ENCODE measurements at regions not wholly inside any gene's neighbourhood (a gene's known extent, or its start where the extent isn't known, plus 50 kb on each side); places are given as distances from the start of the nearest gene placed in this dataset.
"Not testable (repeated sequence)": the region's sequence is repeated elsewhere in the genome, so short reads cannot be mapped to it uniquely, and the experiment has no call there.

DNA sequence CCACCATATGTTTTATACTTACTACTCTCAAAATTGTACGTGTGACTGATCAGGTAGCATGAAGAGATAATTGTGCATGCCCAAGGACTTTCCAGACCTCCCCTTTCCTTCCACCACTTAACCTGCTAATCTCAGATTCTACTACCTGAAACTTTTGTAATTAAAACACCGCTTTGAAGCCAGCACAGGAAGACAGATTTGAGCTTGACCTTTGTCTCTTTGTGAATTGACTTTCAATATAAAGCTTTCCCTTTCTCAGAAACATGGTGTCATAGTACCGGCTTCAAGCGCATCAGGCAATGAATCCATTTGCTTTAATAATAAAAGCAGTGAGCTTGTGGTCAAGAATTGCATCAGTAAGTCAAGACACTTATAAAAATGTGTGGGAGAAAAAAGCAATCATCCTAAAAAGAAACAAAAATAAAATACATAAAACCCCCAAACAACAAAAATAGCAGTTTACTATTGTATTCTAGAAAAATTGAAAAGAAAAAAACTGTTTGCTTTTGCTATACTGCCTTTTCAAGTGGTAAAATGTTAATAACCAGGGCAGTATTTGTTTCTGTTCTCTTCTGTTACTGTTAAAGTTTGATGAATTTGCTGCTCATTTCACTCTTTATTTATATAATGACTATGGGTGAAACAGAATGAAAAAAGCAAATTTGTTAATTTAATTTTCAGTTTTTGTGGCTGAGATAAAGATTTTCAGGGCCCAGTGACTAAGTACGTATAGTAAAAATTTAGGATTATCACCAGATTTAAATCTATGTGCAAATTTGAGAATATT lies 2075.3 kb downstream of the PCDH9 start:
- TF ChIP-seq Cebpa-rat (IDR thresholded peaks at IDR 0.05) = no peak
- no peak overlapping the region for H3K4me3 ChIP-seq
- no peaks in the 10 kb centered on the region for H4K20me1 ChIP-seq
- H3K9me3 ChIP-seq = peaks cover under 1% of the 10 kb centered on the region
- H3K27me3 ChIP-seq = no peaks in the 10 kb centered on the region
- no peak overlapping the region for H3K27ac ChIP-seq
- H3K4me1 ChIP-seq = peaks cover 12% of the 10 kb centered on the region
- H3K9ac ChIP-seq = no peak overlapping the region
- no peak overlapping the region for H3K4me2 ChIP-seq
- no peaks in the 10 kb centered on the region for H3K36me3 ChIP-seq

DNA sequence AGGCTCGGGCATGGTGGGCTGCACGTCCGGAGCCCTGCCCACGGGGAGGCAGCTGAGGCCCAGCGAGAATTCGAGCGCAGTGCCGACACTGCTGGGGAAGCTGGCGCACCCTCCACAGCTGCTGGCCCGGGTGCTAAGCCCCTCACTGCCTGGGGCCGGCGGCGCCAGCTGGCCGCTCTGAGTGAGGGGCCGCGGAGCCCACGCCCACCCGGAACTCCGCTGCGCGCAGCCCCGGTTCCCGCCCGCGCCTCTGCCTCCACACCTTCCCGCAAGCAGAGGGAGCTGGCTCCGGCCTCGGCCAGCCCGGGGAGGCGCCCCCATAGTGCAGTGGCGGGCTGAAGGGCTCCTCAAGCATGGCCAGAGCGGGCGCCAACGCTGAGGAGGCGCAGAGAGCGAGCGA lies 2080.4 kb downstream of the PCDH9 start:
- Histone ChIP-seq H3K9ac (no peak overlapping the region), H3K4me3 (no peak overlapping the region), H3K27ac (no peak overlapping the region), H4K20me1 (no peaks in the 10 kb centered on the region), H3K4me2 (no peak overlapping the region), H3K36me3 (no peaks in the 10 kb centered on the region), H3K27me3 (no peaks in the 10 kb centered on the region), H3K9me3 (peaks cover 5% of the 10 kb centered on the region), H3K4me1 (peaks cover 12% of the 10 kb centered on the region)
- TF ChIP-seq Cebpa-rat (IDR thresholded peaks at IDR 0.05) = no peak

DNA sequence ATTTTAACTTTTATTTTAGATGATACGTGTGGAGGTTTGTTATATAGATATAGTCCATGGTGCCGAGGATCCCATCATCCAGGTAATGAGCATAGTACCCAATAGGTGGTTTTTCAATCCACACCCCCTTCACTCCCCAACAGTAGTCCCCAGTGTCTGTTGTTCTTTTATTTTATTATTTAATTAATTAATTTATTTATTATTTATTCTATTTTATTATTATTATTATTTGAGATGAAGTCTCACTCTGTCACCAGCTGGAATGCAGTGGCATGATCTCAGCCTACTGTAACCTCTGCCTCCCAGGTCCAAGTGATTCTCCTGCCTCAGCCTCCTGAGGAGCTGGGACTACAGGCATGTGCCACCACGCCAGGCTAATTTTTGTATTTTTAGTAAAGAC lies 2086.2 kb downstream of the PCDH9 start:
- no peak overlapping the region for H3K4me3 ChIP-seq

DNA sequence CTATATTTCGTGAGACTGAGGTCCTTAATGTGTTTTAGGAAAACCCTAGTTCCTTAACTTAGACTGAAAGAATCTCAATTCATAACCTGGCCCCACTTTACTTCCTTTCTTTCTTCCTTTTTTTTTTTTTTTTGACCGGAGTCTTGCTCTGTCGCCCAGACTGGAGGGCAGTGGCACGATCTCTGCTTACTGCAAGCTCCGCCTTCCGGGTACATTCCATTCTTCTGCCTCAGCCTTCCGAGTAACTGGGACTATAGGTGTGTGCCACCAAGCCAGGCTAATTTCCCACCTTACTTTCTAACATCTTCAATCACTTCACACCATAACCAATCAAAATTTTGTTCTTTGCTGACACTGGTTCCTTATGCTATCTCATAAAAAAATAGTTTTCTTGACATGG lies 2097.0 kb downstream of the PCDH9 start:
- no peak overlapping the region for H3K4me3 ChIP-seq

More for the DNA sequence above, 2086.2 kb downstream of the PCDH9 start:
- H3K36me3 ChIP-seq = no peaks in the 10 kb centered on the region
- no peak overlapping the region for H3K9ac ChIP-seq
- H4K20me1 ChIP-seq = no peaks in the 10 kb centered on the region
- no peaks in the 10 kb centered on the region for H3K27me3 ChIP-seq
- no peaks in the 10 kb centered on the region for H3K4me1 ChIP-seq
- TF ChIP-seq Cebpa-rat (IDR thresholded peaks at IDR 0.05) = no peak
- no peaks in the 10 kb centered on the region for H3K9me3 ChIP-seq
- no peak overlapping the region for H3K4me2 ChIP-seq
- H3K27ac ChIP-seq = no peak overlapping the region

DNA sequence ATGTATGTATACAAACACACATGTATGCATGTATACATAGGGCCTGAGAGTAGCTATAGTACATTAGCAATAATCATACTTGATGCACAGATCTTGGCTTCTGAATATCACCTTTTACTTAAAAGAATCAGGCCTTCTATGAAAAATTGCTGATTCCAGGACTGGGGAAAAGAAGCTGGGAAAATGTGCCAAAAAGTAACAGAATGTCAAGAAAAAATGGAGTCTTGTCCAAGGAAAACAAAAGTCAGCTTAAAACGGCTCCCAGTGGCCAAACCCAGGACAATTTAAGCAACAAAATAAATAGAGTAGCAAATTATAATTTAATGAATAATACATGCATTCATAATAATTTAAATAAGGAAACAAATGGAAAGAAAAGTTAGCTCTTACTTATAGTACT lies 2104.9 kb downstream of the PCDH9 start:
- H3K9ac ChIP-seq = no peak overlapping the region
- no peak for TF ChIP-seq Cebpa-rat (IDR thresholded peaks at IDR 0.05)
- H3K4me2 ChIP-seq = no peak overlapping the region

More for the DNA sequence above, 2097.0 kb downstream of the PCDH9 start:
- H3K9me3 ChIP-seq = no peaks in the 10 kb centered on the region
- H3K36me3 ChIP-seq = no peaks in the 10 kb centered on the region
- no peaks in the 10 kb centered on the region for H3K4me1 ChIP-seq
- H3K4me2 ChIP-seq = no peak overlapping the region
- H3K27me3 ChIP-seq = no peaks in the 10 kb centered on the region
- no peak overlapping the region for H3K9ac ChIP-seq
- H3K27ac ChIP-seq = no peak overlapping the region
- H4K20me1 ChIP-seq = no peaks in the 10 kb centered on the region
- TF ChIP-seq Cebpa-rat (IDR thresholded peaks at IDR 0.05) = no peak

DNA sequence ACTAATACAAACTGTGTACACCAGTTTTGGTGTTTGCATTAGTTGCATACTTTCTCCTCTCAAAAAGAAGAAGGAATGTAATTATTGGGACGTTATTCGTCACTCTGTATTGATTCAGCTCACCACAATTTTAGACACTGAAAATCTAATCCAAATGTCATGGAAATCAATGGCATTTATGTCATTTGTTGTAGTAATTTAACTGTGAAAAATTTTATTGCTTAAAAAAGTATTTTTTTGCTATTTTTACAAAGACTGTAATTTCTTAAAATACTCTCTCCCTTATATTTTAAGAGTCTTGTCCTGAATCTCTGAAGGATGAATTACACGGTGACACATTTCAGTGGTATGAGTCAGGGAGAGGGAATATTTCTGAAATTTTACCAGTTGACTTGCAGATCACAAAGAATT lies 2117.6 kb downstream of the PCDH9 start:
- Histone ChIP-seq H3K27me3 (no peaks in the 10 kb centered on the region), H4K20me1 (no peaks in the 10 kb centered on the region), H3K27ac (no peak overlapping the region), H3K4me3 (no peak overlapping the region), H3K4me2 (no peak overlapping the region), H3K9me3 (no peaks in the 10 kb centered on the region), H3K4me1 (no peaks in the 10 kb centered on the region), H3K9ac (no peak overlapping the region), H3K36me3 (no peaks in the 10 kb centered on the region)
- no peak for TF ChIP-seq Cebpa-rat (IDR thresholded peaks at IDR 0.05)

More for the DNA sequence above, 2104.9 kb downstream of the PCDH9 start:
- no peaks in the 10 kb centered on the region for H4K20me1 ChIP-seq
- no peaks in the 10 kb centered on the region for H3K4me1 ChIP-seq
- no peaks in the 10 kb centered on the region for H3K9me3 ChIP-seq
- H3K36me3 ChIP-seq = no peaks in the 10 kb centered on the region
- no peaks in the 10 kb centered on the region for H3K27me3 ChIP-seq
- no peak overlapping the region for H3K4me3 ChIP-seq
- no peak overlapping the region for H3K27ac ChIP-seq

DNA sequence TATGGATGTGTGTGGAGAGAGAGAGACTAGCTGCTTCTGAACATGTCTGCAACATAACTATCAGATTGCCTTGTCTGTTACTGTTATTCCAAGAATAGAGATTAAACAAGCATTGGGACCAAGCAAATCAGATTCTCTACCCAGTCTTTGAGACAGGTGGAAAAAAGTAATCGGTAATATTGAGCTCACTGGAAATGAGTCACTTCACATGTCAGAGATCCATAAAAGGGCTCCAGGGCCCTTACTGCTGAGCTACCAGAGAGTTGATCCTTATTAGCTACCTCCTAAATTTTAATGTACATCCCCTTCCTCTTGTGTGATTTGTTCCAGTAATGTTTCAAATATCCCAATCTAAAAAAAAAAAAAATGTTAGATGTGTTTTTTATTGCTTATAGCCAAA lies 2118.0 kb downstream of the PCDH9 start:
- no peak for TF ChIP-seq Cebpa-rat (IDR thresholded peaks at IDR 0.05)
- Histone ChIP-seq H3K4me3 (no peak overlapping the region), H3K4me2 (no peak overlapping the region)

DNA sequence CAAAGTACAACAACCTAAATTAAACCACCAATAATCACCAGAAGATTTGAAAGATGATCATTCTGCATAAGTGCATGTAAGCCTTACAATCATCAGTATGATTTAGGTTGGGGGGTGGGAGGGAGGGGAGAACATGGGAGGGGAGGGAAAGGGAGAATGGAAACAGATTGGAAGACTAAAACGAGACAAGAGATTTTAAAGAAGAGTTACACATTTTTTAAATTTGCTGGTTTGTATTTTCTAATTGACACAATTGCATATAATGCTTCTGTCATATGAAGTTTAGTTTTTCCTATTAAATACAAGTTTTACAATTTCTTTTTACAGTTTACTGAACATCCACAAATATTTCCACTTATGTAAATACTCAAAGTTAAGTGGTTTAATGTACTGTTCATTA lies 2118.9 kb downstream of the PCDH9 start:
- no peaks in the 10 kb centered on the region for H3K27me3 ChIP-seq
- no peaks in the 10 kb centered on the region for H4K20me1 ChIP-seq
- no peaks in the 10 kb centered on the region for H3K4me1 ChIP-seq
- H3K9me3 ChIP-seq = no peaks in the 10 kb centered on the region
- H3K36me3 ChIP-seq = no peaks in the 10 kb centered on the region
- H3K4me3 ChIP-seq = no peak overlapping the region
- H3K27ac ChIP-seq = no peak overlapping the region
- TF ChIP-seq Cebpa-rat (IDR thresholded peaks at IDR 0.05) = no peak
- no peak overlapping the region for H3K4me2 ChIP-seq
- no peak overlapping the region for H3K9ac ChIP-seq

More for the DNA sequence above, 2118.0 kb downstream of the PCDH9 start:
- Histone ChIP-seq H4K20me1 (no peaks in the 10 kb centered on the region), H3K27ac (no peak overlapping the region), H3K4me1 (no peaks in the 10 kb centered on the region), H3K9me3 (no peaks in the 10 kb centered on the region), H3K27me3 (no peaks in the 10 kb centered on the region), H3K9ac (no peak overlapping the region), H3K36me3 (no peaks in the 10 kb centered on the region)

DNA sequence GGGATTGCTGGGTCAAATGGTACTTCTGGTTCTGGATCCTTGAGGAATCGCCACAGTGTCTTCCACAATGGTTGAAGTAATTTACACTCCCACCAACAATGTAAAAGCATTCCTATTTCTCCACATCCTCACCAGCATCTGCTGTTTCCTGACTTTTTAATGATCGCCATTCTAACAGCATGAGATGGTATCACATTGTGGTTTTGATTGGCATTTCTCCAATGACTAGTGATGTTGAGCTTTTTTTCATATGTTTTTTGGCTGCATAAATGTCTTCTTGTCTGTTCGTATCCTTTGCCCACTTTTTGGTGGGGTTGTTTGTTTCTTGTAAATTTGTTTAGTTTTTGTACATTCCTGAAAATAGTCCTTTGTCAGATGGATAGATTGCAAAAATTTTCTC lies 2125.7 kb downstream of the PCDH9 start:
- not testable (repeated sequence) for H3K27me3 ChIP-seq, H3K9me3 ChIP-seq, H3K36me3 ChIP-seq, H3K4me1 ChIP-seq, H3K9ac ChIP-seq, H3K4me2 ChIP-seq, H4K20me1 ChIP-seq, H3K4me3 ChIP-seq, H3K27ac ChIP-seq

DNA sequence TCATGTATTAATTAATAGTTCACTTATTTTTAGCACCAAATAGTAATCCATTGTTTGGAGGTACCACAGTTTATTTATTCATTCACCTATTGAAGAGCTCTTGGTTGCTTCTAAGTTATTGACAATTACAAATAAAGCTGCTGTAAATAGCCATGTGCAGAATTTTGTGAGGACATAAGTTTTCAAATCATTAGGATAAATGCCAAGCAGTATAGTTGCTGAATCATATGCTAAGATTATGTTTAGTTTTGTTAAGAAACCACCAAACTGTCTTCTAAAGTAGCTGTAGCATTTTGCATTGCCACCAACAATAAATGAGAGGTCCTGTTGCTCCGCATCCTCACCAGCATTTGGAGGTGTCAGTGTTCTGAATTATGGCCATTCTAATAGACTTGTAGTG lies 2126.8 kb downstream of the PCDH9 start:
- Histone ChIP-seq H3K27ac (no peak overlapping the region), H3K4me1 (no peaks in the 10 kb centered on the region), H3K9me3 (0 out of 2 replicates have a peak, but pooled peaks cover 3% of the 10 kb centered on the region), H3K27me3 (no peaks in the 10 kb centered on the region), H3K36me3 (no peaks in the 10 kb centered on the region), H3K4me2 (no peak overlapping the region), H3K4me3 (no peak overlapping the region), H4K20me1 (no peaks in the 10 kb centered on the region), H3K9ac (no peak overlapping the region)
- TF ChIP-seq Cebpa-rat (IDR thresholded peaks at IDR 0.05) = no peak

All from BLaER1 (cell line).